Caco-2 (cell line): ENCODE measurements at regions not wholly inside any gene's neighbourhood (a gene's known extent, or its start where the extent isn't known, plus 50 kb on each side); places are given as distances from the start of the nearest gene placed in this dataset.

Experiments used
- BruUV-seq: library from RNA; stranded (reverse); fragments of 400-500 nt; replicated peaks from 2 replicates; lab custom pipeline; 2021; lab: Mats Ljungman, UMichigan
- CTCF ChIA-PET: fragments of 300-600 bp; sonication (Branson Sonifier 250); formaldehyde crosslinking; loops from one replicate; lab custom pipeline; 2022; ENCODE audit warnings: antibody characterized with exemption; lab: Charles Lee
- POLR2A ChIA-PET: fragments of 300-600 bp; sonication (Branson Sonifier 250); formaldehyde crosslinking; loops from one replicate; lab custom pipeline; 2022; ENCODE audit warnings: antibody characterized with exemption; lab: Charles Lee
- DNase-seq, 2 experiments: peaks; one replicate each; pipeline versions ENCODE4 v3.0.0 to v3.0.0-alpha.2; 2020 to 2022
- H3K27me3 ChIP-seq: replicated peaks from 2 replicates; pipeline ENCODE4 v1.6.0; 2011; ENCODE audit warnings: low read length; ENCODE audit not compliant: control insufficient read depth, insufficient read depth
- H3K36me3 ChIP-seq: 2 replicates; pipeline ENCODE4 v1.5.1; 2011; ENCODE audit warnings: low read length; ENCODE audit not compliant: control insufficient read depth, insufficient read depth
- H3K4me1 ChIP-seq: fragments of 250-450 bp; sonication (Bioruptor Pico); 2 replicates; pipeline ENCODE4 v1.5.1; 2020; ENCODE audit warnings: mild to moderate bottlenecking
- H3K4me3 ChIP-seq: 2 replicates; pipeline ENCODE4 v1.5.1; 2011; ENCODE audit warnings: low read depth, mild to moderate bottlenecking, control low read depth, low read length
- H3K9me3 ChIP-seq: fragments of 250-450 bp; sonication (Bioruptor Pico); 2 replicates; pipeline ENCODE4 v1.5.1; 2020; ENCODE audit warnings: mild to moderate bottlenecking, moderate library complexity
- H3K27ac Mint-ChIP-seq: one replicate; pipeline ENCODE4 v1.8.0; 2022; ENCODE audit warnings: mixed read lengths; ENCODE audit not compliant: unreplicated experiment
- H3K27me3 Mint-ChIP-seq: one replicate; pipeline ENCODE4 v1.8.0; 2022; ENCODE audit warnings: mixed read lengths; ENCODE audit not compliant: insufficient read depth, unreplicated experiment
- H3K36me3 Mint-ChIP-seq: one replicate; pipeline ENCODE4 v1.8.0; 2022; ENCODE audit warnings: mild to moderate bottlenecking, mixed read lengths; ENCODE audit not compliant: insufficient read depth, unreplicated experiment
- H3K4me1 Mint-ChIP-seq: one replicate; pipeline ENCODE4 v1.8.0; 2022; ENCODE audit warnings: low read depth, mixed read lengths; ENCODE audit not compliant: unreplicated experiment
- H3K4me3 Mint-ChIP-seq: one replicate; pipeline ENCODE4 v1.8.0; 2022; ENCODE audit warnings: mild to moderate bottlenecking, moderate library complexity, mixed read lengths; ENCODE audit not compliant: unreplicated experiment
- H3K9me3 Mint-ChIP-seq: one replicate; pipeline ENCODE4 v1.8.0; 2022; ENCODE audit warnings: mixed read lengths; ENCODE audit not compliant: unreplicated experiment
- CTCF ChIP-seq, 2 experiments: fragments of 200-600 bp in 1 of 2; IDR thresholded peaks; 1 replicate in 1 of 2; 2 replicates in 1 of 2; pipeline versions ENCODE4 v1.5.1 to v1.8.0; 2011 to 2022; ENCODE audit warnings: antibody characterized with exemption in 1 of 2, control low read depth in 1 of 2, inconsistent platforms in 1 of 2, low read depth in 1 of 2, low read length in 1 of 2, mild to moderate bottlenecking in 1 of 2, moderate library complexity in 1 of 2; ENCODE audit not compliant: insufficient read depth in 1 of 2, severe bottlenecking in 1 of 2, unreplicated experiment in 1 of 2
- intact Hi-C: fragments of 100-400 bp; cut with micrococcal nuclease; formaldehyde crosslinking; loops from one replicate; pipeline ENCODE4 v1.10.0; 2022; ENCODE audit not compliant: unreplicated experiment

DNA sequence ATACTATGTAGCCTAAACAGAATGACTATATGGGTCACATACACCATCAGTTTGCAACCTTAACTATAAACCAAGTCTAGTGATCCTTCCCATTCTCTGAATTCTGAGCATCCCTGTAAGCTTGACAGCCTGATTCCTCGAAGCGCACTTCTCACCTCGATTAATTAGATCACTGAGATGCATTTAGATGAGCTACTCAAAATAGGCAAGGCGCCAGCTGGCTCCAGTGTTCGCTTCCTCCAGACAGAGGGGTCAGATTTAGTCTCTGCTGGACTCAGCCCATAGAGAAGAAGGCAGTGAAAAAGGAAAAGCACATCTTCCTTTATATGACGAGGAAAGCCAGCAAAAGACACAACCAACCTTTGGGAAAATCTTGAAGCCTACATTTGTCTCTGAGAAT, 371.5 kb downstream of the MLLT3 start:
- ChIA-PET POLR2A (no interaction called here), CTCF (no interaction called here)
- no peak for TF ChIP-seq CTCF (IDR thresholded peaks at IDR 0.05; ENCODE audit: insufficient read depth in 1 of 2, low read depth in 1 of 2, low read length in 1 of 2, severe bottlenecking in 1 of 2, unreplicated experiment in 1 of 2)
- Mint-ChIP-seq H3K4me1 (no peaks in the 10 kb centered on the region), H3K9me3 (no peaks in the 10 kb centered on the region), H3K27ac (no peak overlapping the region), H3K36me3 (no peaks in the 10 kb centered on the region), H3K4me3 (no peak overlapping the region), H3K27me3 (no peaks in the 10 kb centered on the region)
- no peaks in the 10 kb centered on the region for H3K9me3 ChIP-seq
- no peak overlapping the region for H3K4me3 ChIP-seq
- H3K27me3 ChIP-seq = no peaks in the 10 kb centered on the region
- H3K4me1 ChIP-seq = no peaks in the 10 kb centered on the region
- BruUV-seq = no TSS peak
- DNase-seq = no peak
- no peaks in the 10 kb centered on the region for H3K36me3 ChIP-seq
- intact Hi-C loops = no loop called here

DNA sequence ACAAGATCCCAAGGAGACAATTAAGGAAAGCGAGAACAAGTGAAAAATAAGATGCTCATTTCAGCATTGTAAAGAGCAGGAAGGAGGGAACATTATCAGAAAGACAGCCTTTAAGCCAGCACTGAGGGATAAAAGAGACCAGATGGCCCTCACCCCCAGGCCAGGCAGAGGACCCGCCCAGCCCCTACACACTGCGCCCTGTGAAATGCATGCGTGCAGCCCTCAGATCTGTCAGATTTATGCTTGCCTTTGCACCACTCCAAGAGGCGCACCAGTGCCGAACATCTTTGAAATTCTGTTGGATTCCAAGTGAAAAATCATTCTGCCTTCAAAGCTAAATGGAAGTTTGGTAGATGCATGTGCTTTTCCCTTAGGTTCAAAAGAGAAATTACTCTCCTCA, 378.0 kb downstream of the MLLT3 start:
- Mint-ChIP-seq H3K27me3 (no peaks in the 10 kb centered on the region), H3K9me3 (no peaks in the 10 kb centered on the region), H3K36me3 (no peaks in the 10 kb centered on the region), H3K4me1 (no peaks in the 10 kb centered on the region), H3K27ac (no peak overlapping the region), H3K4me3 (no peak overlapping the region)
- ChIA-PET POLR2A (no interaction called here), CTCF (no interaction called here)
- no peaks in the 10 kb centered on the region for H3K27me3 ChIP-seq
- TF ChIP-seq CTCF (IDR thresholded peaks at IDR 0.05; ENCODE audit: insufficient read depth in 1 of 2, low read depth in 1 of 2, low read length in 1 of 2, severe bottlenecking in 1 of 2, unreplicated experiment in 1 of 2) = no peak
- no peaks in the 10 kb centered on the region for H3K4me1 ChIP-seq
- DNase-seq = no peak
- no peak overlapping the region for H3K4me3 ChIP-seq
- no peaks in the 10 kb centered on the region for H3K9me3 ChIP-seq
- no peaks in the 10 kb centered on the region for H3K36me3 ChIP-seq
- BruUV-seq = no TSS peak
- intact Hi-C loops = no loop called here

GRCh38 chr9:20243841-20244240, 378.5 kb downstream of the MLLT3 start:
- H3K36me3 Mint-ChIP-seq = no peaks in the 10 kb centered on the region
- ChIA-PET CTCF (no interaction called here), POLR2A (no interaction called here)
- no peak overlapping the region for H3K27ac Mint-ChIP-seq
- no TSS peak for BruUV-seq
- no peaks in the 10 kb centered on the region for H3K27me3 Mint-ChIP-seq
- Histone ChIP-seq H3K4me3 (no peak overlapping the region), H3K4me1 (no peaks in the 10 kb centered on the region), H3K9me3 (no peaks in the 10 kb centered on the region), H3K36me3 (no peaks in the 10 kb centered on the region), H3K27me3 (no peaks in the 10 kb centered on the region)
- no peaks in the 10 kb centered on the region for H3K9me3 Mint-ChIP-seq
- H3K4me3 Mint-ChIP-seq = no peak overlapping the region
- no peaks in the 10 kb centered on the region for H3K4me1 Mint-ChIP-seq
- intact Hi-C loops = no loop called here
- no peak for DNase-seq
- TF ChIP-seq CTCF (IDR thresholded peaks at IDR 0.05; ENCODE audit: insufficient read depth in 1 of 2, low read depth in 1 of 2, low read length in 1 of 2, severe bottlenecking in 1 of 2, unreplicated experiment in 1 of 2) = no peak
